ENCODE measurements at regions not wholly inside any gene's neighbourhood (a gene's known extent, or its start where the extent isn't known, plus 50 kb on each side); places are given as distances from the start of the nearest gene placed in this dataset.

DNA sequence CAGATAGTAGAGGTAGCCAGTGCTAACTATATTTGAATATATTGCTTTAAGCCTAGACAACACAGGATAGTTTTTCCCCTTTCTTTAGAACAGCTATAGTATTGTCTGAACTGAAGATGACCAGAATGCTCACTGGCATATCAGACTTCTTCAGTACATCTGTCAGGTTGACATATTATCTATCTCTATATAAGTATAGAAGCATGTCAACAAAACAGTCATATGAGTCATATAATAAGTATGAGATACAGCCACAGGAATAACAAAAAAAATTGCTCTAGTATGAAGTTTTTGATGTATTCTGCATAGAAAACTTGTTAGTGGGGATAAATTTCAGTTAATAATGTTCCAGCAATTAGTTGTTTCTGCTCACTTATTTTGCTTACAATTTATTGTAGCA is 767.7 kb downstream of the LRFN5 start:
- H3K9me3 ChIP-seq = no peaks in the 10 kb centered on the region
- no peaks in the 10 kb centered on the region for H3K27me3 ChIP-seq
- H3K27ac ChIP-seq = no peak overlapping the region
- no peak overlapping the region for H3K4me3 ChIP-seq
- no peak for DNase-seq
- no peaks in the 10 kb centered on the region for H3K36me3 ChIP-seq
- in situ Hi-C loops (cut with MboI; ENCODE audit: low pct_ligation_motif_present in 1 of 4, low pct_unique_long_range_greater_than_20kb in 1 of 4, low sequenced_read_pairs in 3 of 4) (no loop called here), intact Hi-C loops (cut with DNase I; ENCODE audit: low total_unique reads) (no loop called here)
- TF ChIP-seq, protein P1, sequence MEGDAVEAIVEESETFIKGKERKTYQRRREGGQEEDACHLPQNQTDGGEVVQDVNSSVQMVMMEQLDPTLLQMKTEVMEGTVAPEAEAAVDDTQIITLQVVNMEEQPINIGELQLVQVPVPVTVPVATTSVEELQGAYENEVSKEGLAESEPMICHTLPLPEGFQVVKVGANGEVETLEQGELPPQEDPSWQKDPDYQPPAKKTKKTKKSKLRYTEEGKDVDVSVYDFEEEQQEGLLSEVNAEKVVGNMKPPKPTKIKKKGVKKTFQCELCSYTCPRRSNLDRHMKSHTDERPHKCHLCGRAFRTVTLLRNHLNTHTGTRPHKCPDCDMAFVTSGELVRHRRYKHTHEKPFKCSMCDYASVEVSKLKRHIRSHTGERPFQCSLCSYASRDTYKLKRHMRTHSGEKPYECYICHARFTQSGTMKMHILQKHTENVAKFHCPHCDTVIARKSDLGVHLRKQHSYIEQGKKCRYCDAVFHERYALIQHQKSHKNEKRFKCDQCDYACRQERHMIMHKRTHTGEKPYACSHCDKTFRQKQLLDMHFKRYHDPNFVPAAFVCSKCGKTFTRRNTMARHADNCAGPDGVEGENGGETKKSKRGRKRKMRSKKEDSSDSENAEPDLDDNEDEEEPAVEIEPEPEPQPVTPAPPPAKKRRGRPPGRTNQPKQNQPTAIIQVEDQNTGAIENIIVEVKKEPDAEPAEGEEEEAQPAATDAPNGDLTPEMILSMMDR (IDR thresholded peaks at IDR 0.05) = no peak
- TF ChIP-seq EP300 (IDR thresholded peaks at IDR 0.05; ENCODE audit: low read depth) = no peak
- TF ChIP-seq POLR2A (IDR thresholded peaks at IDR 0.05) = no peak
- TF ChIP-seq POLR2AphosphoS5 (IDR thresholded peaks at IDR 0.05) = no peak
- H3K4me1 ChIP-seq = no peaks in the 10 kb centered on the region

DNA sequence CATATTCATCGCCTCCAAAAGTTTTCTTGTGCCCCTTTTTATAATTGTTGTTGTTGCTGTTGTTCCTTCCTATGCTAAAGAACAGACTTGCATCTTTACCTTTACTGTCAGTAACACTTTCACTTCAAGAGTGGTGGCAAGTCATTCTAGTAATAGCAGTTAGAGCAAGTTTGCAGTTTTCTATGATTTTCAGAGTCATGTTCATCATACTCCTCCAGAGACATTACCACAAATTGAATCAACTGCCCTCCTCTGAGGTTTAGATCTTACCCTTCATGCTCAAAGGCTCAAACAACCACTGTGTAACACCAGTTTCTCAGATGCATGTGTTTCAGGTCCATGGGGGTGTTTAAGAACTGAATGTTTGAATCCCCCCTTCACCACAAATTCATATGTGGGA is 763.4 kb downstream of the LRFN5 start:
- intact Hi-C loops (cut with DNase I; ENCODE audit: low total_unique reads) (no loop called here), in situ Hi-C loops (cut with MboI; ENCODE audit: low pct_ligation_motif_present in 1 of 4, low pct_unique_long_range_greater_than_20kb in 1 of 4, low sequenced_read_pairs in 3 of 4) (no loop called here)
- 20 to 76% methylated on average over 1 of the region's 1 CpG for WGBS, 2 donors (ENCODE audit: low coverage in 1 of 2)
- peaks cover 0 to 5% of the 10 kb centered on the region in 2 donors for H3K9me3 ChIP-seq
- H3K4me1 ChIP-seq = no peaks in the 10 kb centered on the region
- H3K27ac ChIP-seq = no peak overlapping the region
- TF ChIP-seq EP300 (IDR thresholded peaks at IDR 0.05; ENCODE audit: low read depth) = no peak
- TF ChIP-seq POLR2A (IDR thresholded peaks at IDR 0.05) = no peak
- TF ChIP-seq, protein P1 (IDR thresholded peaks at IDR 0.05) = no peak
- no peak for TF ChIP-seq POLR2AphosphoS5 (IDR thresholded peaks at IDR 0.05)
- H3K4me3 ChIP-seq = no peak overlapping the region
- no peaks in the 10 kb centered on the region for H3K36me3 ChIP-seq
- no peaks in the 10 kb centered on the region for H3K27me3 ChIP-seq
- DNase-seq = no peak

DNA sequence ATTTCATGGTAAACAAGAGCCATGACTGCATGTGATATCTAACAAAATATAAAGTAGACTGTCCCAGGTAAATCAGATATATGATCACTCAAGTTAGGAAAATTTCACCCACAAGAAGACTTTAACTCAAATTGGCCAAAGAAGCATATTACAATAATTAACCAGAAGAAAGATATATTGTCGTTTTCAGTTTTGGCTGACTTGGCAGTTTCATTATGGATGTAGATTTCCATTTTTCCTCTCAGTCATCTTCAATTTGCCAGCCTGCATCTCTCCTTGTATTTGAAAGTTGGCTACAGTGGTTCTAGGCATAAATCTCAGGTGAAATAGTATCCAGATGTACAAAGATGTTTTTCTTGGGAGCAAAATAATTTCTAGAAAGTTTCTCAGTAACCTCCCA is 761.6 kb downstream of the LRFN5 start:
- 57 to 69% methylated on average over 1 of the region's 1 CpG for WGBS, 2 donors (ENCODE audit: low coverage in 1 of 2)
- Histone ChIP-seq H3K4me1 (no peaks in the 10 kb centered on the region), H3K36me3 (no peaks in the 10 kb centered on the region), H3K27me3 (no peaks in the 10 kb centered on the region), H3K4me3 (no peak overlapping the region), H3K27ac (no peak overlapping the region), H3K9me3 (peaks cover 0 to 5% of the 10 kb centered on the region in 2 donors)
- in situ Hi-C loops (cut with MboI; ENCODE audit: low pct_ligation_motif_present in 1 of 4, low pct_unique_long_range_greater_than_20kb in 1 of 4, low sequenced_read_pairs in 3 of 4) = no loop called here
- TF ChIP-seq, protein P1 (IDR thresholded peaks at IDR 0.05) = no peak
- TF ChIP-seq POLR2A (IDR thresholded peaks at IDR 0.05) (no peak), EP300 (IDR thresholded peaks at IDR 0.05; ENCODE audit: low read depth) (no peak), POLR2AphosphoS5 (IDR thresholded peaks at IDR 0.05) (no peak)
- no peak for DNase-seq
- intact Hi-C loops (cut with DNase I; ENCODE audit: low total_unique reads) = no loop called here

DNA sequence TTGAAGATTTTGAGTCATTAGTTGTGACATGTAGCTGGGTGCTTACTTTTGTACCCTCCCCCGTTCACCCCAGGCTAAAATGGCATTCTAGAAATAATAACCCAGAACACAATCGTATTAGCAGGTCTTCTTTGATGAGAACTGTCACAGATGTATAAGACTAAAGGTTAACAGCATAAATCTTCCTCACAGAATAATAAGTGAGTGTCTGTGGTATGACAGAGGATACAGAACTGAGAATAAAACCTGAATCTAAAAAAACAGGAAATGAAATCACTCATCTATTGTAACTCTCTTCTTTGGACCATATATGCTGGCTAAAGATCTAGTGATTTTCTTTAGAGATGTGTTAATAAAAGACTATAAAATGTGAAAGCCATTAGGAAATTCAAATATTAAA is 746.6 kb downstream of the LRFN5 start:
- Histone ChIP-seq H3K9me3 (no peaks in the 10 kb centered on the region), H3K36me3 (no peaks in the 10 kb centered on the region), H3K4me1 (no peaks in the 10 kb centered on the region), H3K27me3 (no peaks in the 10 kb centered on the region), H3K4me3 (no peak overlapping the region), H3K27ac (no peak overlapping the region)
- 52 to 69% methylated on average over 2 of the region's 2 CpGs for WGBS, 2 donors (ENCODE audit: low coverage in 1 of 2)
- in situ Hi-C loops (cut with MboI; ENCODE audit: low pct_ligation_motif_present in 1 of 4, low pct_unique_long_range_greater_than_20kb in 1 of 4, low sequenced_read_pairs in 3 of 4) = no loop called here
- DNase-seq = no peak
- intact Hi-C loops (cut with DNase I; ENCODE audit: low total_unique reads) = no loop called here
- TF ChIP-seq POLR2A (IDR thresholded peaks at IDR 0.05) (no peak), POLR2AphosphoS5 (IDR thresholded peaks at IDR 0.05) (no peak), EP300 (IDR thresholded peaks at IDR 0.05; ENCODE audit: low read depth) (no peak)
- TF ChIP-seq, protein P1 (IDR thresholded peaks at IDR 0.05) = no peak
